ENCODE measurements at regions not wholly inside any gene's neighbourhood (a gene's known extent, or its start where the extent isn't known, plus 50 kb on each side); places are given as distances from the start of the nearest gene placed in this dataset.
A peak's percentile ranks its signal among the peaks of the same experiment; 100 is the strongest.

DNA sequence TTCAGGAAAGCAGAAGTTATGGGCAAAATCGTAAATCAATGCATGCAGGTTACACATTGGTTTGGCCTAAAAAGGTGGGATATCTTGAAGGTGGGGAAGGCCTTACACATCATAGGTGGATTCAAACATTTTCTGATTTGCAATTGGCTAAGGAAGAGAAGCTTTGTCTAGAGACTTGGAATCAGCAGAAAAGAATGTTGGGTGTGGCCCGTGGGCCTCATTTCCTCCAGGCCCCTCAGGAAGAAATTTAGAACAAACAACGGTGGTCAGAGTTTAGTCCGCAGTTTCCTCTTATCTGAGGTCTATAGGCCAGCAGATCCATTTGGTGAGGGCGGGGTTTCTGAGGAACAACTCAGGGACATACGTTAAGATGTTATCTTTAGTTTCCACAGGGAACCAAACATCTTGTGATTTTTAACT lies 50.9 kb upstream of the AFF3 start:
- no peak for DNase-seq (ENCODE audit: low read depth)
- TF ChIP-seq, protein P1, sequence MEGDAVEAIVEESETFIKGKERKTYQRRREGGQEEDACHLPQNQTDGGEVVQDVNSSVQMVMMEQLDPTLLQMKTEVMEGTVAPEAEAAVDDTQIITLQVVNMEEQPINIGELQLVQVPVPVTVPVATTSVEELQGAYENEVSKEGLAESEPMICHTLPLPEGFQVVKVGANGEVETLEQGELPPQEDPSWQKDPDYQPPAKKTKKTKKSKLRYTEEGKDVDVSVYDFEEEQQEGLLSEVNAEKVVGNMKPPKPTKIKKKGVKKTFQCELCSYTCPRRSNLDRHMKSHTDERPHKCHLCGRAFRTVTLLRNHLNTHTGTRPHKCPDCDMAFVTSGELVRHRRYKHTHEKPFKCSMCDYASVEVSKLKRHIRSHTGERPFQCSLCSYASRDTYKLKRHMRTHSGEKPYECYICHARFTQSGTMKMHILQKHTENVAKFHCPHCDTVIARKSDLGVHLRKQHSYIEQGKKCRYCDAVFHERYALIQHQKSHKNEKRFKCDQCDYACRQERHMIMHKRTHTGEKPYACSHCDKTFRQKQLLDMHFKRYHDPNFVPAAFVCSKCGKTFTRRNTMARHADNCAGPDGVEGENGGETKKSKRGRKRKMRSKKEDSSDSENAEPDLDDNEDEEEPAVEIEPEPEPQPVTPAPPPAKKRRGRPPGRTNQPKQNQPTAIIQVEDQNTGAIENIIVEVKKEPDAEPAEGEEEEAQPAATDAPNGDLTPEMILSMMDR (conservative IDR thresholded peaks at IDR 0.05; ENCODE audit: low read length) = no peak
- H3K4me3 ChIP-seq (ENCODE audit: low read length) = no peak overlapping the region

DNA sequence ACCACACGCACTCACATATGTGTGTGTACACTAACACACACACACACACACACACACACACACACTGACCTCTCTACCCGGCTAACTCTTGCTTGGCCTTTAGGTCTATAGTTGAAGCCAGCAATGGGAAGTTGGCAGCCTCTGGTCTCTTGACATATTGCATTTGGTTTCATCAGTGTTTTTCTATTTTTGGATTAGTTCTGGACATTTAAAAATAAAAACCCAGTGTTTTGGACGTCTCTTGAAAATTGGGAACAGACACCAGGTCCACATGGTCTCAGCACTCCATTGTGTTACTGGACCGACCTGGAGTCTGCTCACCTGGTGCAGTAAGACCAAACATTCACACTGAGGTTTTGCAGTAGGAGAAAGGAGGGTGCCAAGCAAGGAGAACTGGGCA lies 50.4 kb upstream of the AFF3 start:
- no peak overlapping the region for H3K4me3 ChIP-seq (ENCODE audit: low read length)
- DNase-seq (ENCODE audit: low read depth) = peak; percentile 40
- TF ChIP-seq, protein P1 (conservative IDR thresholded peaks at IDR 0.05; ENCODE audit: low read length) = no peak

DNA sequence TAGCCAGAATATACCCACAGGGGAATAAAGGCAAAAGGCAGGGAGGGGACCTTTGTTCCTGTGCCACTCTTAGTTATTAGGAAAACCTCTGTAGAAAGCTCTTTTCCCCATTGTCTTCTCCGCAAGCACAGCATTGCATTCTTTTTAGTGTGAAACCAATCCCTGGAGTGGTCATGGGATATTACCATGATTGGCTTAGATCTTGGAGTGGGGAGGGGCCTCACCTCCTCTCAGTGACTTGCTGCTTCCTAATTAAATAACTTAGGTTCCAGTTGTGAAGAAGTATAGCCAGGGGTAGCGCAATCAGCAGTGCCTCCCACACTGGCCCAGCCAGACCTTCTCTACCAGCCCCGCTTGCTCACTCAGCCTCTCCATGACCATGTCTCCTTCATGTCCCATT lies 49.9 kb upstream of the AFF3 start:
- no peak overlapping the region for H3K4me3 ChIP-seq (ENCODE audit: low read length)
- DNase-seq (ENCODE audit: low read depth) = no peak
- TF ChIP-seq, protein P1 (conservative IDR thresholded peaks at IDR 0.05; ENCODE audit: low read length) = no peak
